HepG2 (cell line): ENCODE measurements at regions not wholly inside any gene's neighbourhood (a gene's known extent, or its start where the extent isn't known, plus 50 kb on each side); places are given as distances from the start of the nearest gene placed in this dataset.

Experiments
- ATAC-seq: fragments of 200-7000 bp; cut with Tn5 transposase; 3 replicates; pipeline ENCODE4 v1.9.1; 2020; ENCODE audit warnings: mild to moderate bottlenecking, moderate library complexity
- BruUV-seq: library from RNA; stranded (reverse); fragments of 400-500 nt; replicated peaks from 2 replicates; lab custom pipeline; 2021; lab: Mats Ljungman, UMichigan
- CTCF ChIA-PET: fragments of 300-600 bp; formaldehyde crosslinking; extraction: SDS; loops from one replicate; lab custom pipeline; 2021; ENCODE audit warnings: low total read pairs, inconsistent platforms, low intra/inter-chr PET ratio; lab: Yijun Ruan, JAX
- POLR2A ChIA-PET: fragments of 350-600 bp; sonication (Branson Sonifier 250); formaldehyde crosslinking; loops from one replicate; lab custom pipeline; 2020; ENCODE audit warnings: antibody characterized with exemption, inconsistent platforms; lab: Yijun Ruan, JAX
- DNase-seq: peaks from one replicate; pipeline ENCODE4 v3.0.0-alpha.2; 2015; ENCODE audit warnings: low spot score
- FAIRE-seq: peaks from 3 replicates; lab custom pipeline; 2011; peaks lifted over from hg19 to GRCh38; lab: Jason Lieb, UNC
- H2AFZ ChIP-seq: one replicate; pipeline ENCODE4 v1.6.1; 2011; ENCODE audit warnings: low read length, inconsistent platforms
- H3K27ac ChIP-seq: fragments of 300-600 bp; 3 replicates; pipeline ENCODE4 v1.8.0; 2011; ENCODE audit warnings: mixed run types, mild to moderate bottlenecking, mixed read lengths, low read length, inconsistent platforms; ENCODE audit not compliant: insufficient read depth; ENCODE audit errors: extremely low read length
- H3K27me3 ChIP-seq, 2 experiments: fragments of 200-600 bp in 1 of 2; 2 replicates in 1 of 2; 3 replicates in 1 of 2; pipeline versions ENCODE4 v1.6.0 to v1.8.0; 2011; ENCODE audit warnings: low read length in 2 of 2, mild to moderate bottlenecking in 2 of 2, moderate library complexity in 2 of 2, inconsistent platforms in 1 of 2; ENCODE audit not compliant: insufficient read depth in 2 of 2, control insufficient read depth in 1 of 2
- H3K36me3 ChIP-seq, 2 experiments: fragments of 200-600 bp in 1 of 2; replicated peaks in 1 of 2; 2 replicates in 1 of 2; 3 replicates in 1 of 2; pipeline versions ENCODE4 v1.5.1 to v1.8.0; 2011; ENCODE audit warnings: low read length in 2 of 2, inconsistent platforms in 1 of 2; ENCODE audit not compliant: insufficient read depth in 2 of 2, control insufficient read depth in 1 of 2
- H3K4me1 ChIP-seq: 2 replicates; pipeline ENCODE4 v1.5.1; 2012; ENCODE audit warnings: low read length, inconsistent platforms; ENCODE audit not compliant: insufficient read depth
- H3K4me2 ChIP-seq: 2 replicates; pipeline ENCODE4 v1.6.0; 2011; ENCODE audit warnings: low read depth, low read length, inconsistent platforms
- H3K4me3 ChIP-seq, 3 experiments: fragments of 200-600 bp in 1 of 3; sonication (generic), shearing (Covaris generic) in 1 of 3; replicated peaks in 1 of 3; 2 replicates each; pipeline ENCODE4 v1.5.1; 2011 to 2016; ENCODE audit warnings: low read length in 3 of 3, inconsistent platforms in 2 of 3, low read depth in 2 of 3, mild to moderate bottlenecking in 2 of 3, control low read depth in 1 of 3, mixed read lengths in 1 of 3; ENCODE audit not compliant: insufficient read depth in 1 of 3
- H3K79me2 ChIP-seq: one replicate; pipeline ENCODE4 v1.6.1; 2011; ENCODE audit warnings: low read length, inconsistent platforms; ENCODE audit not compliant: insufficient read depth
- H3K9ac ChIP-seq: 2 replicates; pipeline ENCODE4 v1.6.0; 2011; ENCODE audit warnings: mild to moderate bottlenecking, low read depth, low read length, inconsistent platforms; ENCODE audit not compliant: insufficient read depth
- H3K9me3 ChIP-seq: 2 replicates; pipeline ENCODE4 v1.5.1; 2012; ENCODE audit warnings: mild to moderate bottlenecking, low read length
- H4K20me1 ChIP-seq: 2 replicates; pipeline ENCODE4 v1.6.0; 2011; ENCODE audit warnings: inconsistent platforms, mild to moderate bottlenecking, low read length, moderate library complexity; ENCODE audit not compliant: insufficient read depth
- ARNT ChIP-seq: fragments of 450-650 bp; IDR thresholded peaks from 2 replicates; pipeline ENCODE4 v1.6.1; 2017
- ATAD3A ChIP-seq: sonication (generic); formaldehyde crosslinking; IDR thresholded peaks from 2 replicates; pipeline ENCODE4 v1.4.0; 2020; ENCODE audit warnings: missing genetic modification reagents
- ETV6 ChIP-seq: sonication (generic); formaldehyde crosslinking; conservative IDR thresholded peaks from 2 replicates; pipeline ENCODE4 v1.4.0; 2020; ENCODE audit warnings: missing genetic modification reagents
- HMG20A ChIP-seq: IDR thresholded peaks from 2 replicates; pipeline ENCODE4 v1.6.1; 2016; ENCODE audit warnings: borderline replicate concordance
- JUN ChIP-seq: sonication (generic); formaldehyde crosslinking; IDR thresholded peaks from 2 replicates; pipeline ENCODE4 v1.4.0; 2020; ENCODE audit warnings: mild to moderate bottlenecking, missing genetic modification reagents
- MED1 ChIP-seq: sonication (generic); formaldehyde crosslinking; IDR thresholded peaks from 2 replicates; pipeline ENCODE4 v1.4.0; 2020; ENCODE audit warnings: missing genetic modification reagents
- NR2F1 ChIP-seq, 2 experiments: fragments of 450-650 bp in 1 of 2; formaldehyde crosslinking in 1 of 2; IDR thresholded peaks; 2 replicates each; pipeline versions ENCODE4 v1.5.0 to v1.6.1; 2016 to 2020; ENCODE audit warnings: mild to moderate bottlenecking in 1 of 2, missing compliant biosample characterization in 1 of 2, missing genetic modification reagents in 1 of 2, moderate library complexity in 1 of 2
- SAFB2 ChIP-seq: sonication (generic); formaldehyde crosslinking; IDR thresholded peaks from 2 replicates; pipeline ENCODE4 v1.5.1; 2020; ENCODE audit warnings: missing genetic modification reagents, low read depth, mild to moderate bottlenecking, borderline replicate concordance
- SIX4 ChIP-seq: sonication (generic); formaldehyde crosslinking; IDR thresholded peaks from 2 replicates; pipeline ENCODE4 v1.4.0; 2020; ENCODE audit warnings: missing genetic modification reagents
- SP4 ChIP-seq: sonication (generic); formaldehyde crosslinking; IDR thresholded peaks from 2 replicates; pipeline ENCODE4 v1.8.1; 2023; ENCODE audit warnings: mild to moderate bottlenecking, missing genetic modification reagents
- TEAD3 ChIP-seq: optimal IDR thresholded peaks from 2 replicates; pipeline ENCODE3; 2016; ENCODE audit warnings: borderline replicate concordance
- ZNF607 ChIP-seq: sonication (generic); formaldehyde crosslinking; IDR thresholded peaks from 2 replicates; pipeline ENCODE4 v1.5.1; 2020; ENCODE audit warnings: missing genetic modification reagents, mild to moderate bottlenecking, borderline replicate concordance
- WGBS: methylation state at CpG from one replicate; pipeline ENCODE4 v1.1.6; 2017; ENCODE audit warnings: low lambda C conversion rate; 5-methylcytosine and 5-hydroxymethylcytosine counted together
- in situ Hi-C: cut with HindIII; loops from 2 replicates; pipeline ENCODE4 v1.10.0; 2017; ENCODE audit warnings: low pct_unique_long_range_greater_than_20kb; ENCODE audit not compliant: extremely low pct_ligation_motif_present
- intact Hi-C: fragments of 100-400 bp; cut with micrococcal nuclease; formaldehyde crosslinking; loops from one replicate; pipeline ENCODE4 v1.10.0; 2022; ENCODE audit not compliant: unreplicated experiment
- TF ChIP-seq, protein P1 (sequence below): sonication (generic); formaldehyde crosslinking; IDR thresholded peaks from 2 replicates; pipeline ENCODE4 v1.5.0; 2020; ENCODE audit warnings: mild to moderate bottlenecking, missing genetic modification reagents
- TF ChIP-seq, protein P2 (sequence below): sonication (generic); formaldehyde crosslinking; IDR thresholded peaks from 2 replicates; pipeline ENCODE4 v1.5.1; 2020; ENCODE audit warnings: missing genetic modification reagents, mild to moderate bottlenecking, borderline replicate concordance
- TF ChIP-seq, protein P3 (sequence below): sonication (generic); formaldehyde crosslinking; IDR thresholded peaks from 2 replicates; pipeline ENCODE4 v1.4.0; 2020; ENCODE audit warnings: missing genetic modification reagents
- TF ChIP-seq, protein P4 (sequence below): sonication (generic); formaldehyde crosslinking; IDR thresholded peaks from 2 replicates; pipeline ENCODE4 v1.4.0; 2020; ENCODE audit warnings: missing genetic modification reagents, borderline replicate concordance

DNA sequence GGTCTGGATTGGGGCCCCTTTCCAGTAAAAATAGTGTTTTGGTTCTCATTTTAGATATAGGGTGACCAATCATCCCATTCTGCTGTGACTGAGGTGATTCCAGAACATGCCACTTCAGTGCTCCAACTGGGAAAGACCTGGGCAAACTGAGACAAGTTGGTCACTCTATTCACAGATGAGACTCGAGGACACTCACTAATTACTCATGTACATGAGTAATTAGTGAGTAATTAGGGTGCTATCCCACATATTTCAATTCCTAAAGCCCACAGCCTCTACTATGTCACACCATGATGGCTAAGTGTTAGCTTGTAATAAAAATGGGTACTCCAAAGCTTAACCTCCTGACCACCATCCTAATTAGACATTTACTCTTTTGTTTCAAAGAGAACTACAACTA, 86.0 kb downstream of the CBLN4 start (continued):
- TF ChIP-seq NR2F1 (CRISPR knock-in tag; IDR thresholded peaks at IDR 0.05) (no peak), HMG20A (CRISPR knock-in tag) (no peak), ETV6 (CRISPR knock-in tag) (no peak), SP4 (CRISPR knock-in tag) (no peak)
- TF ChIP-seq, protein P1, sequence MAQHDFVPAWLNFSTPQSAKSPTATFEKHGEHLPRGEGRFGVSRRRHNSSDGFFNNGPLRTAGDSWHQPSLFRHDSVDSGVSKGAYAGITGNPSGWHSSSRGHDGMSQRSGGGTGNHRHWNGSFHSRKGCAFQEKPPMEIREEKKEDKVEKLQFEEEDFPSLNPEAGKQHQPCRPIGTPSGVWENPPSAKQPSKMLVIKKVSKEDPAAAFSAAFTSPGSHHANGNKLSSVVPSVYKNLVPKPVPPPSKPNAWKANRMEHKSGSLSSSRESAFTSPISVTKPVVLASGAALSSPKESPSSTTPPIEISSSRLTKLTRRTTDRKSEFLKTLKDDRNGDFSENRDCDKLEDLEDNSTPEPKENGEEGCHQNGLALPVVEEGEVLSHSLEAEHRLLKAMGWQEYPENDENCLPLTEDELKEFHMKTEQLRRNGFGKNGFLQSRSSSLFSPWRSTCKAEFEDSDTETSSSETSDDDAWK (CRISPR knock-in tag) = no peak
- TF ChIP-seq, protein P2, sequence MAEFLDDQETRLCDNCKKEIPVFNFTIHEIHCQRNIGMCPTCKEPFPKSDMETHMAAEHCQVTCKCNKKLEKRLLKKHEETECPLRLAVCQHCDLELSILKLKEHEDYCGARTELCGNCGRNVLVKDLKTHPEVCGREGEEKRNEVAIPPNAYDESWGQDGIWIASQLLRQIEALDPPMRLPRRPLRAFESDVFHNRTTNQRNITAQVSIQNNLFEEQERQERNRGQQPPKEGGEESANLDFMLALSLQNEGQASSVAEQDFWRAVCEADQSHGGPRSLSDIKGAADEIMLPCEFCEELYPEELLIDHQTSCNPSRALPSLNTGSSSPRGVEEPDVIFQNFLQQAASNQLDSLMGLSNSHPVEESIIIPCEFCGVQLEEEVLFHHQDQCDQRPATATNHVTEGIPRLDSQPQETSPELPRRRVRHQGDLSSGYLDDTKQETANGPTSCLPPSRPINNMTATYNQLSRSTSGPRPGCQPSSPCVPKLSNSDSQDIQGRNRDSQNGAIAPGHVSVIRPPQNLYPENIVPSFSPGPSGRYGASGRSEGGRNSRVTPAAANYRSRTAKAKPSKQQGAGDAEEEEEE (CRISPR knock-in tag) = no peak
- TF ChIP-seq, protein P3, sequence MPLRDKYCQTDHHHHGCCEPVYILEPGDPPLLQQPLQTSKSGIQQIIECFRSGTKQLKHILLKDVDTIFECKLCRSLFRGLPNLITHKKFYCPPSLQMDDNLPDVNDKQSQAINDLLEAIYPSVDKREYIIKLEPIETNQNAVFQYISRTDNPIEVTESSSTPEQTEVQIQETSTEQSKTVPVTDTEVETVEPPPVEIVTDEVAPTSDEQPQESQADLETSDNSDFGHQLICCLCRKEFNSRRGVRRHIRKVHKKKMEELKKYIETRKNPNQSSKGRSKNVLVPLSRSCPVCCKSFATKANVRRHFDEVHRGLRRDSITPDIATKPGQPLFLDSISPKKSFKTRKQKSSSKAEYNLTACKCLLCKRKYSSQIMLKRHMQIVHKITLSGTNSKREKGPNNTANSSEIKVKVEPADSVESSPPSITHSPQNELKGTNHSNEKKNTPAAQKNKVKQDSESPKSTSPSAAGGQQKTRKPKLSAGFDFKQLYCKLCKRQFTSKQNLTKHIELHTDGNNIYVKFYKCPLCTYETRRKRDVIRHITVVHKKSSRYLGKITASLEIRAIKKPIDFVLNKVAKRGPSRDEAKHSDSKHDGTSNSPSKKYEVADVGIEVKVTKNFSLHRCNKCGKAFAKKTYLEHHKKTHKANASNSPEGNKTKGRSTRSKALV = no peak
- TF ChIP-seq, all 625 proteins: peak for 0

DNA sequence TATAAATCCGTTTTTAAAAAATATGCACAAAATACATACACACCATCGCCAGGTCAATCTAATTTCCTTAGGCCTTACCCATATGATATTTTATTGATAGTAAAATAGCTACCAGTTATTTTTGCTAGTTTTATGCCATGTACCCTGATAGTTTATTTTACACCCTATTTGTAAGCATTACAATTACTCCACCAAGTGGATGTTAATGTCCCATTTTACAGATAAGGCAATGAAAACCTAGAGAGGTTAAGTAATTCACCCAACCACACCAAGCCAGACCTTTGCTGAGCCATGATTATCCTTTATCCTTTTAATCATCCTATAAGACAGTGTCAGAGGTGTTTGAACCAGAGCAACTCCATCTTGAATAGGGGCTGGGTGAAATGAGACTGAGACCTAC, 86.8 kb downstream of the CBLN4 start:
- in situ Hi-C loops (no loop called here), intact Hi-C loops (no loop called here)
- FAIRE-seq (no peak), DNase-seq (no peak), ATAC-seq (no peak)
- no peak overlapping the region for H3K9ac ChIP-seq
- no peaks in the 10 kb centered on the region for H3K36me3 ChIP-seq
- H3K4me3 ChIP-seq = no peak overlapping the region
- ChIA-PET CTCF (no interaction called here), POLR2A (no interaction called here)
- H2AFZ ChIP-seq = no peak overlapping the region
- no peaks in the 10 kb centered on the region for H3K27me3 ChIP-seq
- 9% methylated on average over 2 of the region's 2 CpGs for WGBS
- no peaks in the 10 kb centered on the region for H3K4me1 ChIP-seq
- no peaks in the 10 kb centered on the region for H3K79me2 ChIP-seq
- no TSS peak for BruUV-seq
- H4K20me1 ChIP-seq = no peaks in the 10 kb centered on the region
- H3K4me2 ChIP-seq = no peak overlapping the region
- H3K9me3 ChIP-seq = peaks cover 100% of the 10 kb centered on the region
- H3K27ac ChIP-seq = no peak overlapping the region
- TF ChIP-seq JUN (CRISPR knock-in tag) (no peak), SIX4 (CRISPR knock-in tag) (no peak), MED1 (CRISPR knock-in tag) (no peak), TEAD3 (CRISPR knock-in tag) (no peak), ARNT (no peak), SAFB2 (CRISPR knock-in tag) (no peak), ATAD3A (CRISPR knock-in tag) (no peak), ZNF607 (CRISPR knock-in tag) (no peak)
- TF ChIP-seq, protein P4, sequence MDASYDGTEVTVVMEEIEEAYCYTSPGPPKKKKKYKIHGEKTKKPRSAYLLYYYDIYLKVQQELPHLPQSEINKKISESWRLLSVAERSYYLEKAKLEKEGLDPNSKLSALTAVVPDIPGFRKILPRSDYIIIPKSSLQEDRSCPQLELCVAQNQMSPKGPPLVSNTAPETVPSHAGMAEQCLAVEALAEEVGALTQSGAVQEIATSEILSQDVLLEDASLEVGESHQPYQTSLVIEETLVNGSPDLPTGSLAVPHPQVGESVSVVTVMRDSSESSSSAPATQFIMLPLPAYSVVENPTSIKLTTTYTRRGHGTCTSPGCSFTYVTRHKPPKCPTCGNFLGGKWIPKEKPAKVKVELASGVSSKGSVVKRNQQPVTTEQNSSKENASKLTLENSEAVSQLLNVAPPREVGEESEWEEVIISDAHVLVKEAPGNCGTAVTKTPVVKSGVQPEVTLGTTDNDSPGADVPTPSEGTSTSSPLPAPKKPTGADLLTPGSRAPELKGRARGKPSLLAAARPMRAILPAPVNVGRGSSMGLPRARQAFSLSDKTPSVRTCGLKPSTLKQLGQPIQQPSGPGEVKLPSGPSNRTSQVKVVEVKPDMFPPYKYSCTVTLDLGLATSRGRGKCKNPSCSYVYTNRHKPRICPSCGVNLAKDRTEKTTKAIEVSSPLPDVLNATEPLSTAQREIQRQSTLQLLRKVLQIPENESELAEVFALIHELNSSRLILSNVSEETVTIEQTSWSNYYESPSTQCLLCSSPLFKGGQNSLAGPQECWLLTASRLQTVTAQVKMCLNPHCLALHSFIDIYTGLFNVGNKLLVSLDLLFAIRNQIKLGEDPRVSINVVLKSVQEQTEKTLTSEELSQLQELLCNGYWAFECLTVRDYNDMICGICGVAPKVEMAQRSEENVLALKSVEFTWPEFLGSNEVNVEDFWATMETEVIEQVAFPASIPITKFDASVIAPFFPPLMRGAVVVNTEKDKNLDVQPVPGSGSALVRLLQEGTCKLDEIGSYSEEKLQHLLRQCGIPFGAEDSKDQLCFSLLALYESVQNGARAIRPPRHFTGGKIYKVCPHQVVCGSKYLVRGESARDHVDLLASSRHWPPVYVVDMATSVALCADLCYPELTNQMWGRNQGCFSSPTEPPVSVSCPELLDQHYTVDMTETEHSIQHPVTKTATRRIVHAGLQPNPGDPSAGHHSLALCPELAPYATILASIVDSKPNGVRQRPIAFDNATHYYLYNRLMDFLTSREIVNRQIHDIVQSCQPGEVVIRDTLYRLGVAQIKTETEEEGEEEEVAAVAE (CRISPR knock-in tag) = no peak
